SJSA1 (cell line): ENCODE measurements at regions not wholly inside any gene's neighbourhood (a gene's known extent, or its start where the extent isn't known, plus 50 kb on each side); places are given as distances from the start of the nearest gene placed in this dataset.

Experiments used
- DNase-seq, 2 experiments: peaks; one replicate each; pipeline ENCODE4 v3.0.0-alpha.2; 2015 to 2020; ENCODE audit warnings: low spot score in 2 of 2, low read depth in 1 of 2
- H3K27ac ChIP-seq: fragments of 250-450 bp; sonication (Bioruptor Pico); 2 replicates; pipeline ENCODE4 v1.5.1; 2020; ENCODE audit warnings: mild to moderate bottlenecking, moderate library complexity
- H3K27me3 ChIP-seq: fragments of 250-450 bp; sonication (Bioruptor Pico); replicated peaks from 2 replicates; pipeline ENCODE4 v1.5.1; 2020; ENCODE audit warnings: mild to moderate bottlenecking, moderate library complexity
- H3K36me3 ChIP-seq: fragments of 250-450 bp; sonication (Bioruptor Pico); 2 replicates; pipeline ENCODE4 v1.5.1; 2020; ENCODE audit warnings: mild to moderate bottlenecking
- H3K4me1 ChIP-seq: fragments of 250-450 bp; sonication (Bioruptor Pico); replicated peaks from 2 replicates; pipeline ENCODE4 v1.6.1; 2021; ENCODE audit warnings: mild to moderate bottlenecking
- H3K4me3 ChIP-seq: fragments of 250-450 bp; sonication (Bioruptor Pico); 2 replicates; pipeline ENCODE4 v1.5.1; 2020; ENCODE audit warnings: mild to moderate bottlenecking
- H3K9me3 ChIP-seq: fragments of 250-450 bp; sonication (Bioruptor Pico); replicated peaks from 2 replicates; pipeline ENCODE4 v1.5.1; 2020; ENCODE audit warnings: mild to moderate bottlenecking

GRCh38 chr12:75820848-75821578 is 210.6 kb downstream of the PHLDA1 start:
- H3K27me3 ChIP-seq = no peaks in the 10 kb centered on the region
- H3K36me3 ChIP-seq = no peaks in the 10 kb centered on the region
- no peak overlapping the region for H3K4me3 ChIP-seq
- H3K4me1 ChIP-seq = peaks cover 23% of the 10 kb centered on the region
- H3K9me3 ChIP-seq = no peaks in the 10 kb centered on the region
- no peak overlapping the region for H3K27ac ChIP-seq
- no peak for DNase-seq

GRCh38 chr12:75820071-75820470 is 211.5 kb downstream of the PHLDA1 start:
- Histone ChIP-seq H3K9me3 (no peaks in the 10 kb centered on the region), H3K27ac (no peak overlapping the region), H3K4me1 (peaks cover 23% of the 10 kb centered on the region), H3K4me3 (no peak overlapping the region), H3K27me3 (no peaks in the 10 kb centered on the region), H3K36me3 (no peaks in the 10 kb centered on the region)
- DNase-seq = no peak

GRCh38 chr12:75819512-75819911 is 212.1 kb downstream of the PHLDA1 start:
- Histone ChIP-seq H3K9me3 (no peaks in the 10 kb centered on the region), H3K4me3 (no peak overlapping the region), H3K36me3 (no peaks in the 10 kb centered on the region), H3K27me3 (no peaks in the 10 kb centered on the region), H3K4me1 (peaks cover 22% of the 10 kb centered on the region), H3K27ac (no peak overlapping the region)
- no peak for DNase-seq

DNA sequence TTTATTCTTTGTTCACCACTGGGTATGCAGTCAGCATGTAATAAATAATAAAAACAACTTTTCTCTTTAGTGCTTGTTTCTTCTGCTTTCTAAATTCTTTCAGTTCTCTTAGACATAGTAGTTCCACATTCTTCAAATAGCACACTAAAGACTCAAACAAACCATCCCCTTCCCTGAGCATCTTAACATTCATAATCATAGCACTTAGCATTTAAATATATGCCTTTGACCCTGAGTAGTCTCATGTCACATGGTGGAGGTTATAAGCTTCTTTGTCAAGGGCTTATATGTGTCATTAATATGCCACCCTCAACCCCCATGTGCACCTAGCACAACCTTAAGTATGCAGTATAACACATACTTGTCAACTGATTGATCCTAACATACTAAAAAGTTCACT is 212.7 kb downstream of the PHLDA1 start:
- no peaks in the 10 kb centered on the region for H3K36me3 ChIP-seq
- H3K27me3 ChIP-seq = no peaks in the 10 kb centered on the region
- DNase-seq = peak in 1 of 2 experiments; percentile 11
- no peak overlapping the region for H3K4me3 ChIP-seq
- no peaks in the 10 kb centered on the region for H3K9me3 ChIP-seq
- no peak overlapping the region for H3K27ac ChIP-seq
- H3K4me1 ChIP-seq = peaks cover 22% of the 10 kb centered on the region

DNA sequence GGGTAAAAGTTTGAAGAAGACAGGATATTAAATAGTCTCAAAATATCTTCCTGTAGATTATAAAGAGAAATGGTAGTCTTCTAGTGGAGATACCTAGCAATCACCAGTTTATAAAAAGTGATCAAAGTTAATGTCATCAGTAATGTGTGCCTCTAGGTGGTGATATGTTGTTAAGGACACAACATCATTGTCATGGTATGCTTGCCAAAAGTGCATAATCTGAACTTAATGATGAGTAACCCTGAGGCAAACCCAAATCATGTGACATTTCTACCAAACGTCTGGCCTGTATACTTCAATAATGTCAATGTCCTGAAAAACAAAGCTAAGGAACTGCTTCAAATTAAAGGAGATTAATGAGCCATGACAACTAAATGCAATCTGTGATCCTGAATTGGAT is 214.7 kb downstream of the PHLDA1 start:
- Histone ChIP-seq H3K4me3 (no peak overlapping the region), H3K9me3 (no peaks in the 10 kb centered on the region), H3K4me1 (peaks cover 27% of the 10 kb centered on the region), H3K27ac (no peak overlapping the region), H3K27me3 (no peaks in the 10 kb centered on the region), H3K36me3 (no peaks in the 10 kb centered on the region)
- peak in 1 of 2 experiments; percentile 12 for DNase-seq

- Histone ChIP-seq H3K4me1 (peaks cover 28% of the 10 kb centered on the region), H3K27me3 (no peaks in the 10 kb centered on the region)
Observed at GRCh38 chr12:75815756-75816155, 215.8 kb downstream of the PHLDA1 start.

GRCh38 chr12:75814851-75815754 is 216.5 kb downstream of the PHLDA1 start:
- peak; percentile 47 to 61 for DNase-seq
- no peaks in the 10 kb centered on the region for H3K9me3 ChIP-seq
- H3K4me3 ChIP-seq = no peak overlapping the region
- peaks cover 28% of the 10 kb centered on the region for H3K4me1 ChIP-seq
- no peaks in the 10 kb centered on the region for H3K27me3 ChIP-seq
- H3K36me3 ChIP-seq = no peaks in the 10 kb centered on the region
- H3K27ac ChIP-seq = peak overlapping the region; percentile 47

More at GRCh38 chr12:75815756-75816155, 215.8 kb downstream of the PHLDA1 start:
- no peaks in the 10 kb centered on the region for H3K9me3 ChIP-seq
- peak in 1 of 2 experiments; percentile 3 for DNase-seq
- no peaks in the 10 kb centered on the region for H3K36me3 ChIP-seq
- H3K4me3 ChIP-seq = no peak overlapping the region
- H3K27ac ChIP-seq = peak overlapping the region; percentile 47

- no peak for DNase-seq
- Histone ChIP-seq H3K4me1 (peaks cover 19% of the 10 kb centered on the region), H3K27me3 (no peaks in the 10 kb centered on the region), H3K9me3 (no peaks in the 10 kb centered on the region), H3K36me3 (no peaks in the 10 kb centered on the region), H3K4me3 (no peak overlapping the region), H3K27ac (no peak overlapping the region)
Observed at GRCh38 chr12:75813072-75813471, 218.5 kb downstream of the PHLDA1 start.

DNA sequence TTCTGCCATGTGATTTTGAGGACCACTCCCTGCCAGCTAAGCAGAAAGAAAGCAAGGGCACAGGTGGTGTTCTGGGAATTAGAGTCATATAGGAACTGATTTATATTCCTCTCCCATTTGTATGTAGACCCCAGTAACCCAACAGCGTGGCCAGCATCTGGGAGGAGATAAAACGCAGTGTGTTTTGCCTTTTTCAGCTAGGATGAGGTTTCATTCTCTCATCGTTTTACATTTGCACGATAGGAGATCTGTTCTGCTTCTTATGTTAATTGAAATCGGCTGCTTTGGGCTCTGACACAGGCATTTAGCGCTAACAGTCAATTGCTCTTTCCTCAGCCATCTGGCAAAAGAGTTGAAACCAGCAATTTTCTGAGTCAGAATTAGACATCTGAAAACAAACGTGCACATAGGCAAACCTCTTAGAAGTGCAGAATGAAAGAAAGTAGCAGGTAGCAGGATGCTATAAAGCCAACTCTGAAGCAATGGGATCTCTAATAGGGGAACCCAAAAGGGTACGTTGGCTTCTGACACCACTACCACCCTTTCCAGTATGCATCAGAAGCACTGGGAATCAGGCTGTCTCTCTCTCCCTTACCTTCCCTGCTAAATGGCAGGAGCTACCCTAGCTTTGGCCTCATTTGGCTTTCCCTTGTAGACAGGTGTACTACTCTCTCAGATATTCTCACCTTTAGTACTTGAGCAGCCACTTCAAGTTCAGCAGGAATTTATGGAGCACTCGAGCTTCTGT is 219.1 kb downstream of the PHLDA1 start:
- Histone ChIP-seq H3K36me3 (no peaks in the 10 kb centered on the region), H3K9me3 (no peaks in the 10 kb centered on the region), H3K27me3 (no peaks in the 10 kb centered on the region), H3K4me3 (no peak overlapping the region), H3K27ac (no peak overlapping the region), H3K4me1 (peaks cover 19% of the 10 kb centered on the region)
- no peak for DNase-seq

DNA sequence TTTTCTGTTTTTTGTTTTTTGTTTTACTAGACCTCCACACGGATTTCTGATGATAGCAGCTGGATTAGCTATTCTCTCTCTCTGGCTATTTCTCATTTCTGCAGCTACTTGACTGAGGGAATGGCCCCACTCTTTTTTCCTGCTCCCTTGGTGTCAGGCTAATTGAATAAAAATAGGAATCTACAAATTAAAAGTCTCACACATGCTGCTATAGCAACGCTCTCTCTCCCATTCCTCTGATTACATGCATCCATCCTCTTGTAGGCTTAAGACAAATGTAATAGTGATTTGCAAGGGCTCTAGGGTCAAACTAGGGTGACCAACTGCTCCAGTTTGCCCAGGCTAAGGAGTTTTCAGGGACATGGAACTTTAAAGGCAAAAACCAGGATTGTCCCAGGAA is 221.8 kb downstream of the PHLDA1 start:
- Histone ChIP-seq H3K36me3 (no peaks in the 10 kb centered on the region), H3K27ac (no peak overlapping the region), H3K9me3 (no peaks in the 10 kb centered on the region), H3K4me1 (peaks cover 6% of the 10 kb centered on the region; the same call in 1 of the 2 replicates), H3K4me3 (no peak overlapping the region), H3K27me3 (no peaks in the 10 kb centered on the region)
- DNase-seq = no peak

DNA sequence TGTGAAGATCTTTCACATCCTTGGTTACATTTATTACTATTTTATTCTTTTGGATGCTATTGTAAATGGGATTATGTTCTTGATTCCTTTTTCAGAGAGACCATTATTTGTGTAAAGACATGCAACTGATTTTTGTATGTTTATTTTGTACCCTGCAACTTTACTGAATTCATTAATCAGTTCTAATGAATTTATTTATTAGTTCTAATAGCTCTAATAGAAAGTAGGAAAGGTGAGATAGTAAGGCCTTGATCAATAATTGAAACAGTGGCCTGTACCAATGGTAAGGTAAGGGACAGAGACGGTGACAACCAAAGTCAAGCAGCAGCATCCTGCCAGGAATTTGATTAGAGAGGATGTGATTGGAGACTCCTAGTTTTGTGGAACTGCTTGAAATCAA is 224.1 kb downstream of the PHLDA1 start:
- Histone ChIP-seq H3K9me3 (no peaks in the 10 kb centered on the region), H3K4me1 (peaks cover 6% of the 10 kb centered on the region; the same call in 1 of the 2 replicates), H3K4me3 (no peak overlapping the region), H3K27me3 (no peaks in the 10 kb centered on the region), H3K36me3 (no peaks in the 10 kb centered on the region), H3K27ac (no peak overlapping the region)
- no peak for DNase-seq

GRCh38 chr12:75805905-75806304 is 225.7 kb downstream of the PHLDA1 start:
- DNase-seq = no peak
- no peaks in the 10 kb centered on the region for H3K36me3 ChIP-seq
- H3K9me3 ChIP-seq = no peaks in the 10 kb centered on the region
- no peaks in the 10 kb centered on the region for H3K27me3 ChIP-seq
- H3K4me3 ChIP-seq = no peak overlapping the region
- H3K4me1 ChIP-seq = no peaks in the 10 kb centered on the region
- no peak overlapping the region for H3K27ac ChIP-seq

DNA sequence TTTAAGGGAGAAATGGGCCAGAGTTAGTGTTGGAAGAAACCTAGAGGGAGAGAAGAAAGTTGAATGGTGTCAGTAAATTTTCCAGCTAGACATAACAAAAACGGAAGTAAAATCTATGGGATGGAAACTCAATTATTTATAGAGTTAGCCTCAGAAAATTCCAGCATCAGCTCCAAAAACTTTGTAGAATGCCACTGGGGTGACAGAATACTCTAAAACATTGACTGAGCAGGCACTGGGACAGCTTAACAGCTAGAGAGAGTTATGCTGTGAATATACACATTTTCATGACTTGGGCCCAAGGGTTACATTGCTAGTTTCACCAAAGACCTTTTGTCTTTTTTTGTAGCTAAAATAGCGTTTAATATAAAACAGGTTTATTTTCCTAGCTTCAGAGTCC is 226.3 kb downstream of the PHLDA1 start:
- Histone ChIP-seq H3K4me1 (no peaks in the 10 kb centered on the region), H3K27ac (no peak overlapping the region), H3K36me3 (no peaks in the 10 kb centered on the region), H3K9me3 (no peaks in the 10 kb centered on the region), H3K27me3 (no peaks in the 10 kb centered on the region), H3K4me3 (no peak overlapping the region)
- DNase-seq = no peak
